Panc1 (cell line): ENCODE measurements at regions not wholly inside any gene's neighbourhood (a gene's known extent, or its start where the extent isn't known, plus 50 kb on each side); places are given as distances from the start of the nearest gene placed in this dataset.

ENCODE experiments used
- ATAC-seq: fragments of 200-7000 bp; cut with Tn5 transposase; 2 replicates; pipeline ENCODE4 v1.9.1; 2020; ENCODE audit warnings: mild to moderate bottlenecking, moderate library complexity
- BruUV-seq: library from RNA; stranded (reverse); fragments of 400-500 nt; replicated peaks from 2 replicates; lab custom pipeline; 2021; lab: Mats Ljungman, UMichigan
- CTCF ChIA-PET: fragments of 300-600 bp; sonication (Branson Sonifier 250); formaldehyde crosslinking; loops from one replicate; lab custom pipeline; 2022; ENCODE audit warnings: antibody characterized with exemption; lab: Charles Lee
- POLR2A ChIA-PET: fragments of 300-600 bp; sonication (Branson Sonifier 250); formaldehyde crosslinking; loops from one replicate; lab custom pipeline; 2022; ENCODE audit warnings: antibody characterized with exemption; lab: Charles Lee
- DNase-seq: peaks from one replicate; pipeline ENCODE4 v3.0.0-alpha.2; 2010; ENCODE audit warnings: low read depth, low spot score
- H3K27ac ChIP-seq: 2 replicates; pipeline ENCODE4 v1.5.1; 2011; ENCODE audit warnings: mild to moderate bottlenecking, low read length, inconsistent platforms
- H3K27me3 ChIP-seq: fragments of 200-500 bp; sonication (Bioruptor generic); 2 replicates; pipeline ENCODE4 v1.6.0; 2014; ENCODE audit warnings: low read length, inconsistent platforms; ENCODE audit not compliant: control insufficient read depth, insufficient read depth
- H3K36me3 ChIP-seq: fragments of 200-500 bp; sonication (Bioruptor generic); 2 replicates; pipeline ENCODE4 v1.5.1; 2014; ENCODE audit warnings: inconsistent platforms, mild to moderate bottlenecking, low read length, moderate library complexity; ENCODE audit not compliant: control insufficient read depth, insufficient read depth
- H3K4me1 ChIP-seq: 2 replicates; pipeline ENCODE4 v1.5.1; 2011; ENCODE audit warnings: inconsistent platforms, mild to moderate bottlenecking, low read length, moderate library complexity; ENCODE audit not compliant: control insufficient read depth, insufficient read depth
- H3K4me3 ChIP-seq, 2 experiments: 2 replicates each; pipeline ENCODE4 v1.5.1; 2011 to 2012; ENCODE audit warnings: low read depth in 2 of 2, low read length in 2 of 2, mild to moderate bottlenecking in 2 of 2, inconsistent platforms in 1 of 2, moderate library complexity in 1 of 2
- H3K9me3 ChIP-seq: fragments of 200-500 bp; sonication (Bioruptor generic); 2 replicates; pipeline ENCODE4 v1.5.1; 2014; ENCODE audit warnings: low read depth, mild to moderate bottlenecking, inconsistent platforms, low read length, moderate library complexity; ENCODE audit not compliant: control insufficient read depth, insufficient read depth
- CTCF ChIP-seq: fragments of 450-650 bp; IDR thresholded peaks from 2 replicates; pipeline ENCODE4 v1.5.1; 2017; ENCODE audit warnings: mild to moderate bottlenecking
- POLR2AphosphoS5 ChIP-seq: IDR thresholded peaks from 2 replicates; pipeline ENCODE4 v1.6.1; 2012; ENCODE audit warnings: mild to moderate bottlenecking, low read depth, low read length, moderate library complexity
- SIN3A ChIP-seq: IDR thresholded peaks from 2 replicates; pipeline ENCODE4 v1.6.1; 2012; ENCODE audit warnings: low read depth, mild to moderate bottlenecking, low read length, moderate library complexity, borderline replicate concordance; ENCODE audit not compliant: insufficient read depth
- TCF7L2 ChIP-seq: IDR thresholded peaks from 2 replicates; pipeline ENCODE4 v1.6.1; 2011; ENCODE audit warnings: mild to moderate bottlenecking, low read depth, low read length, inconsistent platforms
- in situ Hi-C: cut with HindIII; loops from 2 replicates; pipeline ENCODE4 v1.10.0; 2016; ENCODE audit warnings: low sequenced_read_pairs, low pct_unique_long_range_greater_than_20kb
- intact Hi-C: fragments of 100-400 bp; cut with micrococcal nuclease; formaldehyde crosslinking; loops from one replicate; pipeline ENCODE4 v1.10.0; 2022; ENCODE audit not compliant: unreplicated experiment
- TF ChIP-seq, protein P1 (sequence below), 2 experiments: IDR thresholded peaks; 2 replicates each; pipeline ENCODE4 v1.6.1; 2011 to 2012; ENCODE audit warnings: low read depth in 2 of 2, control low read depth in 1 of 2, low read length in 1 of 2, mild to moderate bottlenecking in 1 of 2, moderate library complexity in 1 of 2; ENCODE audit not compliant: insufficient read depth in 1 of 2

DNA sequence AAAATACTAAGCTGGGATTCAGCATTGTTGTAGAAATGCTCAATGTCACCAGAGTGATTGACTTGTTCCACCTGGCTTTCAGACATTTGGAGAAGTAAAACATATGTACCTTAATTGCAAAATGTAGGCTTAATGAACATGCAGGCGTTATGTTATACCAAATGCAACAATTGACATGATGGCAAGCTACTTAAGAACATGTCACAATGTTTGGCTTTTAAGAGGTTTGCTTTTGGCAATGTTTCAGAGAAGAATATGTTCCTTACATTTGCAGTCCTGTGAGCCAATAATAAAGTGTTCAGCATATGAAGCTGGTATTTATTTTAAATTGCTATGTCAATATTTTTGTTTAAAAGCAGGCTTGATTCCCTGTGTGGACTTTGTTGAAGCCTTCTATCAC lies 111.7 kb upstream of the NUDT12 start:
- TF ChIP-seq, protein P1, sequence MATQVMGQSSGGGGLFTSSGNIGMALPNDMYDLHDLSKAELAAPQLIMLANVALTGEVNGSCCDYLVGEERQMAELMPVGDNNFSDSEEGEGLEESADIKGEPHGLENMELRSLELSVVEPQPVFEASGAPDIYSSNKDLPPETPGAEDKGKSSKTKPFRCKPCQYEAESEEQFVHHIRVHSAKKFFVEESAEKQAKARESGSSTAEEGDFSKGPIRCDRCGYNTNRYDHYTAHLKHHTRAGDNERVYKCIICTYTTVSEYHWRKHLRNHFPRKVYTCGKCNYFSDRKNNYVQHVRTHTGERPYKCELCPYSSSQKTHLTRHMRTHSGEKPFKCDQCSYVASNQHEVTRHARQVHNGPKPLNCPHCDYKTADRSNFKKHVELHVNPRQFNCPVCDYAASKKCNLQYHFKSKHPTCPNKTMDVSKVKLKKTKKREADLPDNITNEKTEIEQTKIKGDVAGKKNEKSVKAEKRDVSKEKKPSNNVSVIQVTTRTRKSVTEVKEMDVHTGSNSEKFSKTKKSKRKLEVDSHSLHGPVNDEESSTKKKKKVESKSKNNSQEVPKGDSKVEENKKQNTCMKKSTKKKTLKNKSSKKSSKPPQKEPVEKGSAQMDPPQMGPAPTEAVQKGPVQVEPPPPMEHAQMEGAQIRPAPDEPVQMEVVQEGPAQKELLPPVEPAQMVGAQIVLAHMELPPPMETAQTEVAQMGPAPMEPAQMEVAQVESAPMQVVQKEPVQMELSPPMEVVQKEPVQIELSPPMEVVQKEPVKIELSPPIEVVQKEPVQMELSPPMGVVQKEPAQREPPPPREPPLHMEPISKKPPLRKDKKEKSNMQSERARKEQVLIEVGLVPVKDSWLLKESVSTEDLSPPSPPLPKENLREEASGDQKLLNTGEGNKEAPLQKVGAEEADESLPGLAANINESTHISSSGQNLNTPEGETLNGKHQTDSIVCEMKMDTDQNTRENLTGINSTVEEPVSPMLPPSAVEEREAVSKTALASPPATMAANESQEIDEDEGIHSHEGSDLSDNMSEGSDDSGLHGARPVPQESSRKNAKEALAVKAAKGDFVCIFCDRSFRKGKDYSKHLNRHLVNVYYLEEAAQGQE (IDR thresholded peaks at IDR 0.05; ENCODE audit: insufficient read depth in 1 of 2, low read depth in 2 of 2, low read length in 1 of 2): no peak
- TF ChIP-seq TCF7L2 (no peak), POLR2AphosphoS5 (no peak), CTCF (no peak), SIN3A (no peak)
- in situ Hi-C loops (no loop called here), intact Hi-C loops (no loop called here)
- no peak overlapping the region for H3K27ac ChIP-seq
- no peaks in the 10 kb centered on the region for H3K4me1 ChIP-seq
- H3K9me3 ChIP-seq: no peaks in the 10 kb centered on the region
- DNase-seq (no peak), ATAC-seq (no peak)
- no peaks in the 10 kb centered on the region for H3K27me3 ChIP-seq
- no peak overlapping the region for H3K4me3 ChIP-seq
- POLR2A ChIA-PET: no interaction called here
- no peaks in the 10 kb centered on the region for H3K36me3 ChIP-seq
- no TSS peak for BruUV-seq
- CTCF ChIA-PET: no interaction called here

DNA sequence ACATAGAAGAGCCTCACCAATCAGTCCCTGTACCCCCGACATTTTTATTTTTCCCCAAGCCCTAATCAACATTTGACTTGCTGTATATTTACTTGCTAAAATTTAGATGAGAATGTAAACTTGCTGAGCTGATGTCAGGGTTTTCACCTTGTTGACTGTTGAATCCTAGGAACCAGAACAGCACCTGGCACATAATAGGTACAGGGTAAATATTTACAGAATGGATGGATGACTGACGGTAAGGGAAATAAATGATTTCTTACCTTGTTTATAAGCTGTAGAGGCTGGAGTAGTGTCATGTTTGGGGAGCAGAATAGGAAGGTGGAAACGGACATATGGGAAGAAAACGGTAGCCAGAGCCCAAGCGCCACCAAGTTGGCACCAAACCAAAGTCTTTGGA lies 107.0 kb upstream of the NUDT12 start:
- CTCF ChIA-PET: no interaction called here

More for the DNA sequence above, 107.0 kb upstream of the NUDT12 start:
- Histone ChIP-seq H3K36me3 (no peaks in the 10 kb centered on the region), H3K4me1 (no peaks in the 10 kb centered on the region), H3K27me3 (no peaks in the 10 kb centered on the region), H3K9me3 (0 out of 2 replicates have a peak, but pooled peaks cover 3% of the 10 kb centered on the region), H3K27ac (no peak overlapping the region), H3K4me3 (no peak overlapping the region)
- no peak for DNase-seq
- in situ Hi-C loops: no loop called here
- no peak for ATAC-seq
- POLR2A ChIA-PET: no interaction called here
- TF ChIP-seq CTCF (no peak), POLR2AphosphoS5 (no peak), TCF7L2 (no peak), SIN3A (no peak)
- TF ChIP-seq, protein P1 (IDR thresholded peaks at IDR 0.05; ENCODE audit: insufficient read depth in 1 of 2, low read depth in 2 of 2, low read length in 1 of 2): no peak
- no TSS peak for BruUV-seq
- intact Hi-C loops: no loop called here
